Peyer's patch (tissue), 4 donors: ENCODE measurements at regions not wholly inside any gene's neighbourhood (a gene's known extent, or its start where the extent isn't known, plus 50 kb on each side); places are given as distances from the start of the nearest gene placed in this dataset.

Experiments
- POLR2A ChIP-seq, 2 donors: fragments of 450-650 bp; IDR thresholded peaks; one replicate each; pipeline ENCODE4 v1.5.1; 2017; ENCODE audit warnings: antibody characterized with exemption in 2 of 2, mild to moderate bottlenecking in 2 of 2, moderate library complexity in 2 of 2
- TF ChIP-seq, protein P1 (sequence below), 6 experiments: fragments of 450-650 bp in 4 of 6; fragments of 200-600 bp in 2 of 6; sonication (generic) in 1 of 6; IDR thresholded peaks; one replicate each; pipeline ENCODE4 v1.5.1; 2017 to 2019; ENCODE audit warnings: antibody characterized with exemption in 6 of 6, mild to moderate bottlenecking in 3 of 6, moderate library complexity in 1 of 6

- no peak for TF ChIP-seq POLR2A (IDR thresholded peaks at IDR 0.05)
- TF ChIP-seq, protein P1, sequence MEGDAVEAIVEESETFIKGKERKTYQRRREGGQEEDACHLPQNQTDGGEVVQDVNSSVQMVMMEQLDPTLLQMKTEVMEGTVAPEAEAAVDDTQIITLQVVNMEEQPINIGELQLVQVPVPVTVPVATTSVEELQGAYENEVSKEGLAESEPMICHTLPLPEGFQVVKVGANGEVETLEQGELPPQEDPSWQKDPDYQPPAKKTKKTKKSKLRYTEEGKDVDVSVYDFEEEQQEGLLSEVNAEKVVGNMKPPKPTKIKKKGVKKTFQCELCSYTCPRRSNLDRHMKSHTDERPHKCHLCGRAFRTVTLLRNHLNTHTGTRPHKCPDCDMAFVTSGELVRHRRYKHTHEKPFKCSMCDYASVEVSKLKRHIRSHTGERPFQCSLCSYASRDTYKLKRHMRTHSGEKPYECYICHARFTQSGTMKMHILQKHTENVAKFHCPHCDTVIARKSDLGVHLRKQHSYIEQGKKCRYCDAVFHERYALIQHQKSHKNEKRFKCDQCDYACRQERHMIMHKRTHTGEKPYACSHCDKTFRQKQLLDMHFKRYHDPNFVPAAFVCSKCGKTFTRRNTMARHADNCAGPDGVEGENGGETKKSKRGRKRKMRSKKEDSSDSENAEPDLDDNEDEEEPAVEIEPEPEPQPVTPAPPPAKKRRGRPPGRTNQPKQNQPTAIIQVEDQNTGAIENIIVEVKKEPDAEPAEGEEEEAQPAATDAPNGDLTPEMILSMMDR (IDR thresholded peaks at IDR 0.05) = no peak
Measured at GRCh38 chr1:55399346-55399745, 184.2 kb upstream of the USP24 start.
